ENCODE measurements at regions not wholly inside any gene's neighbourhood (a gene's known extent, or its start where the extent isn't known, plus 50 kb on each side); places are given as distances from the start of the nearest gene placed in this dataset.

GRCh38 chr4:110705440-110705782 is 82.5 kb upstream of the PITX2 start:
- TF ChIP-seq CTCF (conservative IDR thresholded peaks at IDR 0.05; ENCODE audit: low read depth, low read length), result no peak
- no peak for TF ChIP-seq RAD21 (IDR thresholded peaks at IDR 0.05; ENCODE audit: low read length)
- TF ChIP-seq POLR2A (IDR thresholded peaks at IDR 0.05; ENCODE audit: low read depth, low read length), result no peak
- no peak for TF ChIP-seq USF2 (IDR thresholded peaks at IDR 0.05; ENCODE audit: low read depth, low read length)

Measured in IMR-90 (cell line).